SHP77 (cell line): ENCODE measurements at regions not wholly inside any gene's neighbourhood (a gene's known extent, or its start where the extent isn't known, plus 50 kb on each side); places are given as distances from the start of the nearest gene placed in this dataset.

ENCODE experiments used
- DNase-seq, 2 experiments: peaks; one replicate each; lab custom pipeline; 2025; lab: John Stamatoyannopoulos, UW

- no peak for DNase-seq
These were observed 77.0 kb upstream of the CERS6 start for GRCh38 chr2:168378960-168379669.

DNA sequence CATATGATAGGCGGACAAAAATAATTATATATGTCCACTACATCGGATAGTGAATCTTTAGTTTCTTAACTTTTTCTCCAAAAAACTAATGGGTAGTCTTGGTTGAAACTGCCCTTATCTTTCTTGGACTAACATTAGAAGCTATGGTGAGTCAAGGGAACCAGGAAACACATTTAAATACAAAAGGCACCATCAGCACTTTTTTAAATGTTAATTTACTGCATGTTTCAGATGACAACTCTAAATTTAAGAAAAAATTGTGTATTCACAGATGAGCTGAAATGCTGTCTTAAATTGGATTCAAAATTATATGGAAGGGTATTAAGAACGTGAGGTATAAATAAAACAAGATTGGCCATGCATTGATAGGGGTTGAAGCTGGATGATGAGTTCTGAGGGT, 75.6 kb upstream of the CERS6 start:
- no peak for DNase-seq

GRCh38 chr2:168392024-168392423, 64.0 kb upstream of the CERS6 start:
- DNase-seq, result no peak

- DNase-seq, result no peak
These were observed 63.3 kb upstream of the CERS6 start for GRCh38 chr2:168392797-168393196.

DNA sequence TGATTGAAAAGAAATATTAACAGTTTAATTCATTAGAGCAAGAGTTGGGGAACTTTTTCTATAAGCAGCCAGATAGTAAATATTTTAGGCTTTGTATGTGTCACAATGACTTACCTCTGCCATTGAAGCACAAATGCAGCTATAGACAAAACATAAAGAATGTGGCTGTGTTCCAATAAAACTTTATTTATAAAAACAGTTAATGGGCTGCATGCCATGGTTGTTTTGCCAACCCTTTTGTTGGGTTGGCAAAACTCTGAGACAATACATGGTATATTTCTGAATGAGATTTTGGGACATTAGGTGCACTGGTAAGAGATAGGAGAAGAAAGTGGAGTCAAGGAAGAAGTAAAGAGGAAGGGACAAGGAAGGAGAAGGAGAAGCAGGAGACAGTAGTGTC, 61.8 kb upstream of the CERS6 start:
- DNase-seq, result no peak

- no peak for DNase-seq
These were observed 59.9 kb upstream of the CERS6 start for GRCh38 chr2:168396131-168396530.

DNA sequence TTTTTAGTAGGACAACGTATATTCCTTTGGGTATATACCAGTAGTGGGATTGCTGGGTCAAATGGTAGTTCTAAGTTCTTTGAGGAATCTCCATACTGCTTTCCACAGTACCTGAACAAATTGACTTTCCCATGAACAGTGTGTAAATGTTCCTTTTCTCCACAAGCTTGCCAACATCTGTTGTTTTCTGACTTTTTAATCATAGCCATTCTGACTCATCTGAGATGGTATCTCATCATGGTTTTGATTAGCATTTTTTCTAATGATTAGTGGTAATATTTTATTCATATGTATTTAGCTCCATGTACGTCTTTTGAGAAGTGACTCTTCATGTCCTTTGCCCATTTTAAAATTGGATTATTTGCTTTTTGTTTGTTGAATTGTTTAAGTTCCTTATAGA, 58.4 kb upstream of the CERS6 start:
- DNase-seq, result no peak

DNA sequence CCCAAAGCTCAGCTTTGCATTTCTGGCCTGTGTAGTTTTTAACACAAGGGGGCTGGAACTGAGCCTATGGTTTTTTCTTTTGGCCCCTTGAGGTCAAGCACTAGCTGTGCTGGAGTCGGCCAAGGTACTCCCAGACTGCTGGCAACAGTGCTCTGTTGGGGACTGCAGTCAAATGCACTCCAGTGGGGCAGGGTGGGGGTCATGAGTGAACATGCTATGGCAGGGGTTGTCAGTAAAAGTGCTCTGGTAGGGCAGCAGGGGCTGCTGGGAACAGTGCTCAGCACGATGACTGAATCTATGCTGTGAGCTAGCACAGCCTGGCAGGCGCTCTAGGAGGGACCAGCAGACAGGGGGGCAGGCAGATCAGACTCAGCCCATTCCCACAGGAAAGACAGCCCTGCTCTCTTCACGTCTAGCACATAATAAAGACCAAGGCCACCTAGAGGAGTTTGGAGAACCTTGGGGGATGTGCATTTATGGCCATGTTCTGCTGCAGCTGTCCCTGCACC, 55.0 kb upstream of the CERS6 start:
- DNase-seq, result peak in 1 of 2 experiments; percentile 18

GRCh38 chr2:168401771-168402170, 54.3 kb upstream of the CERS6 start:
- DNase-seq, result no peak

DNA sequence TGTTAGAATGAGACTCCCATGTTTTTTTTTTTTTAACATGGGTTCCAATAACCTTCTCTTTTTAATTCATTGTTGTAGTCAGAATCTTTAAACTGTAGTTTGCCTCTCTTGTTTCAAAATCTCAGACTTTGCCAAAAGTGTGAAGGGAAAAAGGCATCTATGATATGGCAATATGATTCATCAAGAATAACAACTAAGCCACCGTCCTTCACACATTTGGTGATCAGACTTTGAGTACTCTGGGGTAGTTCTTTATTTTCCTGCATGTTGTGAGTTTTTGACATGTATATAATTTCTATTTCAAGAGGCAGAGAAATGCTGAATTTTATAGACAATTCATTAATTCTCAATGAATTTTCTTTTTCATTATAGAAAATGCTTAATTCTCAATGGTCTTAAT, 53.5 kb upstream of the CERS6 start:
- no peak for DNase-seq

GRCh38 chr2:168403736-168404135, 52.3 kb upstream of the CERS6 start:
- DNase-seq, result no peak

GRCh38 chr2:168404764-168405163, 51.3 kb upstream of the CERS6 start:
- DNase-seq, result no peak
